SIG-M5 (cell line): ENCODE measurements at regions not wholly inside any gene's neighbourhood (a gene's known extent, or its start where the extent isn't known, plus 50 kb on each side); places are given as distances from the start of the nearest gene placed in this dataset.
"Not testable (repeated sequence)": the region's sequence is repeated elsewhere in the genome, so short reads cannot be mapped to it uniquely, and the experiment has no call there.

ENCODE experiments used
- DNase-seq: peaks from one replicate; lab custom pipeline; 2025; lab: John Stamatoyannopoulos, UW

DNA sequence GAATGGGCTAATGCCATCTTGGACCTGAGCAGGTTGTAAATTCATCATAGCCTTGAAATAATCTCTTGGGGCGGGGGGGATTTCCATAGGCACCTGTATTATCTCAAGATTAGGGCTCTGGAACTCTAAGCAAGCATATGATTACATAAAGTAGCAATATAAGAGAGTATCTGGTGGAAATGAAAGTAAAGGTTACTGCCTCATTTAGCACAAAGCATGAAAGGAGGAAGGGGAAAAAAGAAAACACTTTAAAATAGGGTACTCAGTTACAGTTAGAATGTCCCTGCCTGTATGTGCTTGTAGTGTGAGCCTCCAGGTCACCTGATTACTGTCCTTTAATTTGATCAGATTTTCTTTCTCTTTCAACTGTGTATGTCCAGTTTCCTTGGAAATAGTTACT is 1079.7 kb upstream of the CDH18 start:
- no peak for DNase-seq

DNA sequence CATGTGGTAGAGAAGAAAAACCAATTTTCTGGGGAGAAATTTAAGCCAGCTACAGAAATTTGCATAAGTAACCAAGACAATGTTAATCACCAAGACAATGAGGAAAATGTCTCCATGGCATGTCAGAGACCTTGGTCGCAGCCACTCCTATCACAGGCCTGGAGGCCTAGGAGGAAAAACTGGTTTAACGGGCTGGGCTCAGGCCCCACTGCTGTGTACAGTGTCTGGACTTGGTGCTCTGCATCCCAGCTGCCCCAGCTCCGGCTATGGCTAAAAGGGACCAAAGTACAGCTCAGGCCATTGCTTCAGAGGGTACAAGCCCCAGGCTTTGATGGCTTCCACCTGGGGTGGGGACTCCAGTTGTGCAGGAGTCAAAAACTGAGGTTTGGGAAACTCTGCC is 1075.1 kb upstream of the CDH18 start:
- no peak for DNase-seq

DNA sequence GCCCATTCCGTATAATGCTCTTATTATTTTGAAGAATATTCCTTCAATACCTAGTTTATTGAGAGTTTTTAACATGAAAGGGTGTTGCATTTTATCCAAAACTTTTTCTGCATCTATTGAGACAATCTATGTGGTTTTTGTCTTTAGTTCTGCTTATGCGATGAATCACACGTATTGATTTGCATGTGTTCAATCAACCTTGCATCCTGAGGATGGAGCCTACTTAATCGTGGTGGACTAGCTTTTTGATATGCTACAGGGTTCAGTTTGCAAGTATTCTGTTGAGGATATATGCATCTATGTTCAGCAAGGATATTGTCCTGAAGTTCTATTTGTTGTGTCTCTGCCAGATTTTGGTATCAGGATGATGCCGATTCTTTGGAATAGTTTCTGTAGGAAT is 1070.3 kb upstream of the CDH18 start:
- DNase-seq, result no peak

DNA sequence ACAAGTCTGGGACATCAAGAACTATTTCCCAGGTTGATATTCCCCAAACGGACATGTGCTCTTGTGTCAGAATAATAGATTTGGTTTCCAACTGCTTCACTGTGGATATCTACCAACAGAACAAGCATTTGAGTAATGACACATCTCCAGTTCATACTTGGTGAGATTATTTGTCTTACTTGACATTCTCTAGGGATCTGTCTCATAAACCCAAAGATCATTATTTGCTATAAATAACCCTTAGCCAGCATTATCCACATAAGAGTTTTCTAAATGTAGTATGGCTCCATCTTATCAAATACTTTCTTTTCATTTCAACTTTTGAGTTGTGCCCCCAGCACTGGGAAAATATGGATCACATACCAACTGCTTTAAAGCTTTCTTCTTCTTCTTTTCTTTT is 1063.9 kb upstream of the CDH18 start:
- DNase-seq, result no peak

DNA sequence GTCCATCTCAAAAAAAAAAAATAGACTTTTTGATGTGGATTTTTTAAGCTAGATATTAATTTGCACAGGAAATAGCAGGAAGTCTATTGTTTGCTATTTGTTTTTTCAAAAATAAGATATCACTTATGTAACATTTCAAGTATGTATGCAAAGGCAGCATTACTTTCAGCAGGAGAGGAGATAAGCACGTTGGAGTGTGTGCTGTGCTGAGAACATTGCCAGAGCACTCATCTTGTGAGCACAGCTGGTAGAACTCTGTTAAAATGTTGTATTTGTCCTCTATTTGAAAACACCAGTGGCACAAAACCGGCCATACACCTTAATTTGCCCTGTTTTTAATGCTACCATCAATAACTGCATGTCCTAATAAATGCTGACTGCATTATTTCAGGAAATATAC is 1061.9 kb upstream of the CDH18 start:
- no peak for DNase-seq

DNA sequence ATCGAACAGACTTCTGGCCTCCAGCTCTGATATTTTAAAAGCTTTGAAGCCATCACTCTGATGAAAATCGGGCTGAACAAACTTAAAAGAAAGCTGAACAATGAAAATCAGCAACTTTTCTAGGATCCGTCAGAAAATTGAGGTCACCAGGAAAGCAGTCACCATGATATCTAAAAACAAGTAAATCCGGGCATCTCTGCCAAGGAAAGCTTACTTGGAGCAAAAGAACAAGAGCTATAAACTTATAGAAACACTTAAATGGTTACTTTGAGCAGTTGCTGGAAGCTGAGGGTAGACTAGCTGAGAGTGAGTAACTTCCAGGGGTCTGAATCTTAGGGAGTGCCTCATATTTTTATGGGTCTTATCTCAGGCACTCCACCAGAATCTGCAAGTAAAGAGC is 1043.0 kb upstream of the CDH18 start:
- no peak for DNase-seq

DNA sequence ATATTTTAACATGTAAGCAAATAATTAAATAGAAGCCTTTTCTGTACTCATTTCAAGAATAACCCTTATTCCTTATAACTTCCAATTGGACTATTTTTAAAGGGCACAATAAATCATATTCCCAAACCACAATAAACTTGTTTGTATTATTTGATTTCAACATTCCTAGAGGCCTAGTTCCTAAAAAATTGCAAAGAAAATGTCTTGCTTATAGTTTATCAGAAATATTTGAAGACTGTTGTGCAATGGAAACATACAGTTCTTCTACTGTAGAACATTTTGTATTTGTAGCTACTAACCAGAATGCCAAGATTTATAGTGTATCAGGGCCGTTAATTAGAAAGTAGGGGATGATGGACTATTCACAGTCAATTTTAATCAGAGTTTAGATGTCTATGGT is 1037.0 kb upstream of the CDH18 start:
- no peak for DNase-seq

DNA sequence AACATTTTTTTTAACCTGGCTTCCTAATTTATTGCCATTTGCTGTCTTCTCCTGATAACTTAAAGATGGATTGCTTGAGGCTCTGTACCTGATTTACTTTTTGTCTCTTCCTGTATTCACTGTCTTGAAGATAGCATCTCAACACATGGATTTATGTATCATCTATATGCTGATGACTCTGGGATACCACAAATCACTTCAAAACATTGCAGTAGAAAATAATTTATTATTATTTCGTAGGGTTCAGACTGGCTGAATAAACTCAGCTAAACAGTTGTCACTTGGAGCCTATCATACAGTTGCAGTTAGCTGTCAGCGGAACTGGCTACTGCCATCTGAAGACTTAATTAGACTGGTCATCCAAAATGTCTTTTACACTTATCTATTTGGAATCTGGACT is 1025.2 kb upstream of the CDH18 start:
- DNase-seq, result no peak

DNA sequence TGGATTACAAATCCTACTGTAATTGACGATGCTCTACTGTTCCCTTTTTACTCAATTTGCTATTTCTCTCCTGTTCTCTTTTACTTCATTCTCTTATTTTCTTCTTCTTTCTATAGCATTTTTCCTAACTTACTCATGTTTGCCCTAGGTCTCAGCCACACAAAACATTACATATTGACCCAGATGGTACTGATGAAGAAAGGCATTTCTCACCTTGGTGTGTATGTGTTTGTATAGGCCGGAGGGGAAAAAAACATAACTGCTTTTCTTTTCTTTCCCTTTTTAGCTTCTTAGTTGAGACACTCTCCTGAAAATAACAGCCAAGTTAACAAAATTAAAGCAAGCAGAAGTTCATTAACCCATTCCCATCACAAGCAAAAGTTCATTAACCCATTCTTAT is 1019.8 kb upstream of the CDH18 start:
- no peak for DNase-seq

DNA sequence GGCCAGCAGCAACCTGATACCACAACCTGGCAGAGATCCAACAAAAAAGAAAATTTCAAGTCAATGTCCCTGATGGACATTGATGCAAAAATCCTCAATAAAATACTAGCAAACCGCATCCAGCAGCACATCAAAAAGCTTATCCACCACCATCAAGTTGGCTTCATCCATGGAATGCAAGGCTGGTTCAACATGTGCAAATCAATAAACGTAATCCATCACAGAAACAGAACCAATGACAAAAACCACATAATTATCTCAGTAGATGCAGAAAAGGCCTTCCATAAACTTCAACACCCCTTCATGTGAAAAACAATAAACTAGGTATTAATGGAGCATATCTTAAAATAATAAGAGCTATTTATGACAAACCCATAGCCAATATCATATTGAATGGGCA is 1000.9 kb upstream of the CDH18 start:
- DNase-seq, result not testable (repeated sequence)

DNA sequence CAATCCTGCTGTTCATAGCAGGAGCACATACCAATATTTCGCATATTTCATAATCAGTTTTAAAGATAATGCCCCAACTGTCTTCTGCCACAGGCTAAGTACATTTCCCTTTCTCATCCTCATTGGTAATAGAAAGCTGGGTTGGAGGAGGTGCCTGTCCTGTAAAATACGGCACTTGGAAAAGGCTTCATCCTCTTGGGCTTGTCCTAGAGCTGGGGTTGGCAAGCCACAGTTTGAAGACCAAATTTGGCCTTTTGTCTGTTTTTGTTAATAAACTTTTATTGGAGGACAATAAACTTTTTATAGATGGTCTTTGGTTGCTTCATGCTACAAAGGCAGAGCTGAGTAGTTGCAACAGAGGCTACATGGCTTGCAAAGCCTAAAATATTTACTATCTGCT is 997.8 kb upstream of the CDH18 start:
- no peak for DNase-seq

DNA sequence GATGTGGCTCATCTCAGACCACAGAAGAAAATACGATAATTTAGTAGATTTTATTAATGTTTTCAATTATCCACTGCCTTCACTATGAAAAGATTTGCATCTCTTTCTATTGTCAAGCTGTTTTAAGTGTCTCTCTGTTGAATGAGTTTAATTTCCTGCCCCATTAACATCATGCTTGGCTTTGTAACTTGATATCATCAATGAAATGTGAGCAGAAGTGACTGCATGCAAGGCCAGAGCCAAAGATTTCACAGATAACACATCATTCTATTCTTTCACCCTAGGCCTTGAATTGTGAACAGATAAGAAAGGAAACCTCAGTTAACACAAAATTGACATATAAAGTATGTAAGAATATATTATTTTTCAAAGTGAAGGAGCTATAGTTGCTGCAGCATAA is 986.4 kb upstream of the CDH18 start:
- DNase-seq, result no peak

DNA sequence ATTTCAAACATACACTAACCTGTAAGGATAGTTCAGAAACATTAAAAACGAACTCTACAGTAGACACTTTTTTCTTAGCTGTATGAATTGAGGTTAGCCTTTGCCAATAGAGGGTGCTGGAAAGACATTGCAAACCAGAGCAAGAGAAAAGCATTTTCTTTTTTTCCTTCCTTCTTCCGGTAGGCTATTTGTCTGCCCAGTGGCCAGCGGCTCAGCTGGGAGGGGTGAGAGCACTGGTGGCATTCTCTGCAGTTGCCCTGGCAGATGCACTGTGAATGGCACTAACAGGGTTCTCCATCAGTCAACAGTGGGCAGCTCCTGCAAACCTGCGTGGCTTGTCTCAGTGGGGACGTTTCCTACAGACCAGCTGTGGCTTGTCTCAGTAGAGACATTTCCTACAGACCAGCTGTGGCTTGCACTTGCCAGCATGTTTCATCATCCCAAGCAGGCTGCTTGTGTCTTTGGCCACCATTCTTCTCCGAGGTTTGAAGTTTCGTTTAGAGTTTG is 984.5 kb upstream of the CDH18 start:
- DNase-seq, result no peak

DNA sequence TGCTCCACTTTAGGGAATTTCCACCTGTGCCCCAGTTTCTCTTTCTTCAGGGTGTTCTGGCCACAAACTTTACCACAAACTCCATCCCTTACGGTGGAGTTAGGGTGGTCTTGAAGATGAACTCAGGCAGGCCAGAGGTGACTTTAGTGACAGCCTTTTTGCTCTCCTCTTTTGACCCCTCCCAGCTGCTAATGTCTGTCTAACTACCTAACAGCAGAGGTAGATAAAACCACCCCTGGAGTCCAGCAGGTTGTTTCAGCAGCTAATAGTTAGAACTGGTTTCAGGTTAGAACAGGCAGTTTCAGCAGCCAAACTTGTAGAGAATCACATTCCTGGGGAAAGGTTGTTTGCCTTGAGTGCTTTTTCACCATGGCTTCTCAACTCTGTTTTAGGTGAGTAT is 971.3 kb upstream of the CDH18 start:
- DNase-seq, result no peak

DNA sequence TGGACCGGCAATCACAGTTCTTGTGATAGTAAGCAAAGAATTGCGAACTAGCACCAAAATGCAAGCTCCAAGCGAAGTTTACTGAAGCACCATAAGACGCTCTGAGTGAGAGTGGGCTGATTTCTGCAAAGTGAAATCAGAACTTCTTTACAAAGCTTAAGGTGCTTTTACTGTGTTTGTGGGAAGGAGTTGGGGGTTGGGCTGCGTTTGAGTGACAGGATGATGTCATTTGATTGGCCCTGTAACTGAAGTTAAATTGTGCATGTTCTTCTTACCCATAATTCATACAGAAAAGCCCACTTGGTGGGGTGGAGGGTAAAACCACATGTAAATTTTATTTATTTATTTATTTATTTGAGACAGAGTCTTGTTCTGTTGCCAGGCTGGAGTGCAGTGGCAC is 970.6 kb upstream of the CDH18 start:
- no peak for DNase-seq

DNA sequence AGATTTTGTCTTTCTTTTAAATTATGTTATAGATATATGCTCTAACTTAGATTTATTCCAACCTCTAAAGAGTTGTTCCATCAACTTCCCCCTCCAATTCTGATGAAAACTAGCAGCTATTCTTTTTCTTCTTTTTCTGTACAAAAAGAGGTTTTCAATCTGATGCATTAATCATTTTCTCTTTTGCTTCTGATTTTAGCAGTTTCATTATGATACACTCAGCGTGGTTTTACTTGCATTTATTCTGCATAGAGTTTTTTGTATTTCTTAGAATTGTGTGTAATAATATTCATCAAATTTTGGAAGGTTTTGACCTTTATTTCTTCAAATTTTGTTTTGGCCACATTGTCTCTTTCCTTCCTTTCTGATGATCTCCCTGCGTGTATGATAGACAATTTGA is 968.1 kb upstream of the CDH18 start:
- DNase-seq, result no peak

DNA sequence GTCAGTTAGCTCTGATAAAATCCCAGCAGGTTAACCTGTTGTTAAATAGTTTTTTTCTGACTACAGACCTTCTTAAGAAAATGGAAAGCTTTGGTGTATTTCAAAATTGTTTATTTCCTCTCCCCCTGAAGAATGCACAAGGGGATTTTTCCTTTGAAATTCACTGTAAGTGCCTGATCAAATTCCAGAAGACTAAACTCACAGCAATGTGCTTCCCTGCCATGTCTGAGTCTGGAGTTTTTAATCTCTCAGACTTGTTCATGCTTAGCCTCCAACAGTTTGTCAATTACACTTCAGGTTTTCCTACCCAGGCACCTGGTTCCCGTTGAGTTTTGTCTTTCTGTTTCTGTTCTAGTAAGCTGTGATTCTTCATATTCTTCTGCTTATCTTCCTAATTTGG is 961.6 kb upstream of the CDH18 start:
- no peak for DNase-seq

DNA sequence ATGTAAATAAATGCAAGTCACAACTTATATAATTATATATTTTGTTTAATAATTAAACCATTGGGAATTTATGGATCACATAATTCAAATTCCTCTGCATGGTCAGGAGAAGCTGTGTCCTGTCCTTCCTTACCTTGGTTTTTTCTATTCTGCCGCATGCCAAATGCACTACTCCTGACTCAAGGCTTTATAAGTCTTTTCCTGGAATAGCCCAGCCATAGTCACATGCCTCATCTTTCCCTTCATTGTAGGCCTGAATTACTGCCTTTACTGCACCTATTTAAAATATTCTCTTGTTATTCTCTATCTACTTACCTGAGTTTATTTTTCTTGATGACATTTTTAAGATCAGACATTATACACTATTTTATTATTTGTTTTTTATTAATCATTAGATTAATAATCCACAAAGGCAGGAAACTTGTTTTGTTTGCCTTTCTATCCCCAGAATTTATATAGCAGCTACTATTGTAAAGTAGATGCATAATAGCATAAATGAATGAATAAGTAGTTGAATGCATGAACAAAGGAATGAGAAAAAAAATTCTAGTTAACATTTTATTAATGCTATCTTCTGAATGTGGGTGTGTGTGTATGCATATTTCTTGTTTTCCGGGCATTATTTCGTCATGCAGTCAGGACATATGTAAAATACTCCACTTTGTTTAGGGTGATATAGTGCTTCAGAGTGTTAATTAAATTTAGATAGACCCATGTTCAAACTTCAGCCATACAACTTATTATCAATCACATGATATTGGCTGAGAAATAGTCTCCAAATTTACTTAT is 955.4 kb upstream of the CDH18 start:
- not testable (repeated sequence) for DNase-seq

DNA sequence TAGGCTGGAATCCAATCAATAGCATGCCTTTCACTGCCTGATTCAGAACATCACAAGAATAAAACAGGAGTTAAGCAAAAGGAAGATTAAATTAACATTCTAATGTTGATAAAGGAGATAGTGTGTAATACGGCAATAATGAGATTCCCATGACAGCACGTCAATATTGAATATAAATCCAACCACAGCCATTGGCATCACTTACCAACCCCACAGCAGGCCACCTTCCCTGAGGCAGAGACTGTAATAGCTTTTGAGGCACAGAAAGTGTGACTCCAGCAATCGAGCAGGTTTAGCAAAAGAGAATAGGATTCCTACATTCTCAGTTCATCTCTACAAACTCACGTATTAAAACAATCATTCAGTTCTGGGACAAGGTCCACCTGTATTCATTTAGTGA is 954.6 kb upstream of the CDH18 start:
- DNase-seq, result not testable (repeated sequence)

DNA sequence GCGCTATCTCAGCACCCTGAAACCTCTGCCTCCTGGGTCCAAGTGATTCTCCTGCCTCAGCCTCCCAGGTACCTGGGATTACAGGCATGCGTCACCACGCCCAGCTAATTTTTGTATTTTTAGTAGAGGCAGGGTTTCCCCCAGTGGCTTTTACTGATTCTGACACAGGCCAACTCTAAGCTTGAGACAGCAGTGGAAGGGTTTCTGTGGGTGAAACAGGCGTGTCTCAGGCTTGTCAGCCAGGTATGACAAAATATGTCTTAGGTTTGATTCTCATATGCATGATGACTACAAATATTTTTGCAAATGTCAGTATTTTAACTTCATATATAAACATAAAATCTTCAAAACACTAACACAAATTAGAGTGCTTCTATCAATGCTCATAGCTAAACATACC is 952.8 kb upstream of the CDH18 start:
- DNase-seq, result not testable (repeated sequence)

DNA sequence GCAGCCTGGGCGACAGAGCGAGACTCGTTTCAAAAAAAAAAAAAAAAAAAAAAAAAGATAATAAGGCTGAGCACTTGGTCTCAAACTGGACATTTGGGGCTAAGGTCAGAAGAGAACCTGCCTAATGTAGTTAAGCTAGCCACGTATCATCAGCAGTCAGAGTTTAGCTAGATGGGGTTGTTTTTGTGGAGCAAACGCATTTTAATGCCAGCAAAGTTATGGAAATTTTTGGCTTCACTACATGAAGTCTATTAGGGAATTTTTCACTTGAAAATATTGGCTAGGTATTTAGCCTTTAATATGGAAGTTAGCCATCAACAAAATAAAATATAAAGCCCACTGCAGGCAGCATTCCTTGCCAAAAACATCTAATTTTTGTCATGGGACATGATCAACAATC is 902.9 kb upstream of the CDH18 start:
- DNase-seq, result not testable (repeated sequence)

DNA sequence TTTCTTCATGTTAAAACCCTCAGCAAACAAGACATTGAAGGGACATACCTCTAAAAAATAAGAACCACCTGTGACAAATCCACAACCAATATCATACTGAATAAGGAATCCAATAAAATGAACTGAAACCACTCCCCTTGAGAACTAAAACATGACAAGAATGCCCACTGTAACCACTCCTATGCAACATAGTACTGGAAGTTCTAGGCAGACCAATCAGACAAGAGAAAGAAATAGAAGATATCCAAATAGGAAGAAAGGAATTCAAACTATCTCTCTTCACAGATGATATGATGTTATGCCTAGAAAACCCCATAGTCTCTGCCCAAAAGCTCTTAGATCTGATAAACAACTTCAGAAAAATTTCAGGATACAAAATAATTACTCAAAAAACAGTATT is 887.7 kb upstream of the CDH18 start:
- not testable (repeated sequence) for DNase-seq

DNA sequence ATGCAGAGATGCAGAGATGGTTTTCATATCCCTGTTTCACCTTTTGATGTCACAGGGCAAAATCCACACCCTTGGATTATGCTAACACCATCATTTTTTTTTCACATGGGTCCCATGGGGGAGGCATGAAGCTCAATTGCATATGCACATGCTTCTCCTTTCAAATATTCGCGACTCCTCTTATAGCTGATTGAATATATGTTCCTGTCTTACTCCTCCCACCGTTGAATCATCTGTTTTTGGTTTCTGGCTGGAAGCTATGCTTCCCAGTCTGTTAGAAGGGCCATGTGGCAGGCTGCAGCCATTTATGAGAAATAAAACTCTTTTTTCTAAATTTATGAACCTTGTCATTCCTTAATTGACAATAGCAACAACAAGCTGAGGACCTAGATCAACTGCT is 877.9 kb upstream of the CDH18 start:
- DNase-seq, result not testable (repeated sequence)

DNA sequence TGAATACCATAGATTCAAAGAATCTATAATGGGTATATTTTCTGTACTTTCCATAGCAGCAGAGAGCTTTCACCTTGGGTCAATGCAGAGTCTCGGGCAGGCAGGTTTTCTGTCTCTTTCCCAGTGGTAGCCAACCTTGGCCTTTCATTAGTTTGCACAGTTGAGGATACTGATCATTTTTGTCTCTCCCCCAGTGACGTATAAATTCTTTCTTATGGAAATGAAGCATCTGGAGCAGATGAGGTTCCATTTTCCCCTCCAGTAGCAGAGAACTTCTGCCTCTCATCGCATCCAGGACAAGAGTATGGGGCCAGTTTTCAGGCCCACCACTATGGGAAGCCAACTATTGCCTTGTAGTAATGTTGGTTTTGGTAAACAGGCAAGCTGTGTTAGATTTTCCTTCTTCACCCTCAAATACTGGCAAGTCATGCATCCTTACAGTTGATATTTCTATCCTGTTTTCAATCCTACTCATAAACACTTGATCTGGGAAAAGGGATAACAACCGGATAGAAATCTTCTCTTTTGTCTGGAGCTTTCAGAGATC is 845.2 kb upstream of the CDH18 start:
- no peak for DNase-seq
